K562 (cell line): ENCODE measurements at regions not wholly inside any gene's neighbourhood (a gene's known extent, or its start where the extent isn't known, plus 50 kb on each side); places are given as distances from the start of the nearest gene placed in this dataset.

Experiments
- ATAC-seq: fragments of 200-7000 bp; cut with Tn5 transposase; 3 replicates; pipeline ENCODE4 v1.9.1; 2020; ENCODE audit warnings: moderate library complexity
- BruUV-seq: library from RNA; stranded (reverse); fragments of 400-500 nt; replicated peaks from 2 replicates; lab custom pipeline; 2021; lab: Mats Ljungman, UMichigan
- CTCF ChIA-PET: fragments of 300-600 bp; formaldehyde crosslinking; extraction: SDS; loops from one replicate; lab custom pipeline; 2021; ENCODE audit warnings: low intra/inter-chr PET ratio; lab: Yijun Ruan, JAX
- POLR2A ChIA-PET: fragments of 300-600, 350-650 bp; sonication (Branson Sonifier 250); formaldehyde crosslinking; extraction: SDS; loops from one replicate; lab custom pipeline; 2021; ENCODE audit warnings: antibody characterized with exemption, inconsistent platforms; lab: Yijun Ruan, JAX
- DNase-seq, 4 experiments: peaks; one replicate each; pipeline versions ENCODE4 v3.0.0 to v3.0.0-alpha.2; 2011 to 2018; ENCODE audit warnings: low spot score in 3 of 4, mixed read lengths in 3 of 4; ENCODE audit errors: extremely low read depth in 1 of 4
- FAIRE-seq: peaks from 2 replicates; lab custom pipeline; 2011; peaks lifted over from hg19 to GRCh38; lab: Jason Lieb, UNC
- H2AFZ ChIP-seq: 2 replicates; pipeline ENCODE4 v1.6.0; 2011; ENCODE audit warnings: low read depth, low read length, control low read depth, inconsistent platforms
- H3K27ac ChIP-seq: fragments of 200-600 bp; 3 replicates; pipeline ENCODE4 v1.8.0; 2011; ENCODE audit warnings: low read depth, mild to moderate bottlenecking, control low read depth, inconsistent platforms, low read length, moderate library complexity, mixed read lengths; ENCODE audit errors: extremely low read depth
- H3K27me3 ChIP-seq, 2 experiments: fragments of 300-600 bp in 1 of 2; 2 replicates in 1 of 2; 3 replicates in 1 of 2; pipeline versions ENCODE4 v1.6.0 to v1.8.0; 2011; ENCODE audit warnings: inconsistent platforms in 2 of 2, low read length in 2 of 2, mild to moderate bottlenecking in 1 of 2, mixed read lengths in 1 of 2, moderate library complexity in 1 of 2; ENCODE audit not compliant: control insufficient read depth in 2 of 2, insufficient read depth in 2 of 2
- H3K36me3 ChIP-seq: fragments of 300-600 bp; 3 replicates; pipeline ENCODE4 v1.8.0; 2011; ENCODE audit warnings: mild to moderate bottlenecking, low read length, inconsistent platforms; ENCODE audit not compliant: control insufficient read depth, insufficient read depth
- H3K4me1 ChIP-seq, 2 experiments: fragments of 200-600 bp in 1 of 2; replicated peaks in 1 of 2; 2 replicates in 1 of 2; 3 replicates in 1 of 2; pipeline versions ENCODE4 v1.5.1 to v1.8.0; 2011; ENCODE audit warnings: inconsistent platforms in 2 of 2, low read length in 2 of 2, mild to moderate bottlenecking in 1 of 2, mixed read lengths in 1 of 2, moderate library complexity in 1 of 2; ENCODE audit not compliant: control insufficient read depth in 2 of 2, insufficient read depth in 2 of 2
- H3K4me2 ChIP-seq: 2 replicates; pipeline ENCODE4 v1.6.1; 2011; ENCODE audit warnings: low read length, control low read depth, inconsistent platforms, mixed read lengths; ENCODE audit not compliant: insufficient read depth
- H3K4me3 ChIP-seq: fragments of 200-600 bp; sonication (generic), shearing (Covaris generic); 2 replicates; pipeline ENCODE4 v1.5.1; 2016; ENCODE audit warnings: control low read depth, inconsistent platforms
- H3K79me2 ChIP-seq: fragments of 200-600 bp; 3 replicates; pipeline ENCODE4 v1.8.0; 2011; ENCODE audit warnings: low read length, inconsistent platforms; ENCODE audit not compliant: control insufficient read depth, insufficient read depth
- H3K9ac ChIP-seq, 2 experiments: 2 replicates each; pipeline versions ENCODE4 v1.6.0 to v1.6.1; 2011; ENCODE audit warnings: low read depth in 2 of 2, low read length in 2 of 2, control low read depth in 1 of 2, inconsistent platforms in 1 of 2, mild to moderate bottlenecking in 1 of 2, mixed read lengths in 1 of 2; ENCODE audit not compliant: insufficient read depth in 1 of 2
- H3K9me1 ChIP-seq: one replicate; pipeline ENCODE4 v1.6.0; 2011; ENCODE audit warnings: inconsistent platforms, mild to moderate bottlenecking, low read length, moderate library complexity; ENCODE audit not compliant: control insufficient read depth, insufficient read depth
- H3K9me3 ChIP-seq: replicated peaks from 2 replicates; pipeline ENCODE4 v1.5.1; 2011; ENCODE audit warnings: low read depth, low read length, inconsistent platforms; ENCODE audit not compliant: control insufficient read depth, insufficient read depth
- H4K20me1 ChIP-seq: replicated peaks from 2 replicates; pipeline ENCODE4 v1.6.1; 2011; ENCODE audit warnings: low read length, inconsistent platforms, mixed read lengths; ENCODE audit not compliant: control insufficient read depth, insufficient read depth
- ARID4B ChIP-seq: sonication (generic); formaldehyde crosslinking; IDR thresholded peaks from 2 replicates; pipeline ENCODE4 v1.8.0; 2022; ENCODE audit warnings: mild to moderate bottlenecking, missing genetic modification reagents
- CHCHD3 ChIP-seq: fragments of 250-450 bp; sonication (Bioruptor Pico); IDR thresholded peaks from 2 replicates; pipeline ENCODE4 v2.1.2; 2022; ENCODE audit warnings: mild to moderate bottlenecking
- CREB3L1 ChIP-seq: fragments of 450-650 bp; IDR thresholded peaks from 2 replicates; pipeline ENCODE4 v1.6.1; 2014; ENCODE audit warnings: low read depth, mild to moderate bottlenecking, moderate library complexity, borderline replicate concordance
- CTBP1 ChIP-seq: fragments of 450-650 bp; IDR thresholded peaks from 2 replicates; pipeline ENCODE4 v1.6.1; 2016; ENCODE audit warnings: borderline replicate concordance
- HDAC8 ChIP-seq: fragments of 450-650 bp; IDR thresholded peaks from 2 replicates; pipeline ENCODE4 v1.6.1; 2016; ENCODE audit warnings: mild to moderate bottlenecking, missing genetic modification characterization, moderate library complexity, missing compliant biosample characterization
- MCM5 ChIP-seq: fragments of 450-650 bp; IDR thresholded peaks from 2 replicates; pipeline ENCODE4 v1.6.1; 2016; ENCODE audit warnings: low read depth
- PHF21A ChIP-seq: fragments of 450-650 bp; IDR thresholded peaks from 2 replicates; pipeline ENCODE4 v1.6.1; 2017; ENCODE audit warnings: low read depth, borderline replicate concordance
- PML ChIP-seq: IDR thresholded peaks from 2 replicates; pipeline ENCODE4 v1.6.1; 2012; ENCODE audit warnings: low read length, inconsistent platforms
- PURB ChIP-seq: sonication (generic); formaldehyde crosslinking; IDR thresholded peaks from 2 replicates; pipeline ENCODE4 v1.9.0; 2021; ENCODE audit warnings: low read depth, mild to moderate bottlenecking, missing genetic modification reagents
- ZBTB8A ChIP-seq: fragments of 450-650 bp; IDR thresholded peaks from 2 replicates; pipeline ENCODE4 v1.6.1; 2018; ENCODE audit warnings: mild to moderate bottlenecking, moderate library complexity; ENCODE audit not compliant: partially characterized antibody
- ZNF239 ChIP-seq: fragments of 250-450 bp; sonication (Bioruptor Pico); IDR thresholded peaks from 2 replicates; pipeline ENCODE4 v1.4.0; 2020; ENCODE audit warnings: mild to moderate bottlenecking
- WGBS: fragments of 100-300 bp; shearing (Covaris generic); methylation state at CpG from one replicate; pipeline ENCODE4 v1.1.6; 2016; ENCODE audit warnings: low coverage, mixed read lengths; ENCODE audit not compliant: insufficient coverage; ENCODE audit errors: missing lambda C conversion rate; 5-methylcytosine and 5-hydroxymethylcytosine counted together
- in situ Hi-C: fragments of 300-500 bp; cut with MboI; formaldehyde crosslinking; loops from 4 replicates; pipeline ENCODE4 v1.15.0; 2018; ENCODE audit warnings: inconsistent platforms, mixed read lengths
- intact Hi-C: fragments of 100-400 bp; cut with micrococcal nuclease; formaldehyde crosslinking; loops from 2 replicates; pipeline ENCODE4 v1.14.2; 2022

- H3K27me3 ChIP-seq = no peaks in the 10 kb centered on the region
- no peak for TF ChIP-seq PHF21A
- no peak for TF ChIP-seq PML
- TF ChIP-seq ZBTB8A = no peak
Measured at GRCh38 chr12:127419111-127419510, 847.9 kb upstream of the TMEM132C start.

GRCh38 chr12:127421614-127422013 is 845.4 kb upstream of the TMEM132C start:
- FAIRE-seq (no peak), DNase-seq (no peak), ATAC-seq (no peak)
- H4K20me1 ChIP-seq = no peaks in the 10 kb centered on the region
- H3K4me2 ChIP-seq = no peak overlapping the region
- H3K27me3 ChIP-seq = no peaks in the 10 kb centered on the region; a peak in 1 of 5 replicates
- no TSS peak for BruUV-seq
- in situ Hi-C loops = no loop called here
- TF ChIP-seq CHCHD3 (CRISPR knock-in tag) (no peak), CTBP1 (no peak), CREB3L1 (no peak), ARID4B (CRISPR knock-in tag) (no peak), HDAC8 (tag) (no peak), MCM5 (no peak), PURB (no peak), ZNF239 (no peak)
- H3K9me1 ChIP-seq = no peaks in the 10 kb centered on the region
- no peak overlapping the region for H3K27ac ChIP-seq
- CTCF ChIA-PET = no interaction called here
- no peaks in the 10 kb centered on the region for H3K4me1 ChIP-seq
- no peak overlapping the region for H3K9ac ChIP-seq
- no peaks in the 10 kb centered on the region for H3K79me2 ChIP-seq
- no peak overlapping the region for H2AFZ ChIP-seq
- H3K4me3 ChIP-seq = no peak overlapping the region
- POLR2A ChIA-PET = no interaction called here
- WGBS = 2% methylated on average over 5 of the region's 5 CpGs
- no peaks in the 10 kb centered on the region for H3K36me3 ChIP-seq
- intact Hi-C loops = no loop called here
- no peaks in the 10 kb centered on the region for H3K9me3 ChIP-seq

More at GRCh38 chr12:127419111-127419510, 847.9 kb upstream of the TMEM132C start:
- no peaks in the 10 kb centered on the region for H3K36me3 ChIP-seq
- ChIA-PET POLR2A (interaction anchor here (0.6 kb wide), 1 partner anchor 73 kb away, joined by 3 read pairs; no protein-coding TSS in a partner anchor), CTCF (no interaction called here)
- no peaks in the 10 kb centered on the region for H3K9me3 ChIP-seq
- FAIRE-seq (no peak), ATAC-seq (no peak), DNase-seq (no peak)
- in situ Hi-C loops = no loop called here
- H2AFZ ChIP-seq = no peak overlapping the region
- H3K4me2 ChIP-seq = no peak overlapping the region
- no TSS peak for BruUV-seq
- no peaks in the 10 kb centered on the region for H4K20me1 ChIP-seq
- H3K27ac ChIP-seq = no peak overlapping the region
- H3K4me3 ChIP-seq = no peak overlapping the region
- H3K9ac ChIP-seq = no peak overlapping the region
- no peaks in the 10 kb centered on the region for H3K9me1 ChIP-seq
- intact Hi-C loops = no loop called here
- 0% methylated on average over 2 of the region's 2 CpGs for WGBS
- H3K79me2 ChIP-seq = no peaks in the 10 kb centered on the region
- H3K4me1 ChIP-seq = no peaks in the 10 kb centered on the region
